CD14-positive monocyte (primary cell): ENCODE measurements at regions not wholly inside any gene's neighbourhood (a gene's known extent, or its start where the extent isn't known, plus 50 kb on each side); places are given as distances from the start of the nearest gene placed in this dataset.

Experiments
- DNase-seq, 3 donors: peaks; one replicate each; pipeline ENCODE4 v3.0.0-alpha.2; 2011 to 2022
- H2AFZ ChIP-seq: 2 replicates; pipeline ENCODE4 v1.6.0; 2012; ENCODE audit warnings: mild to moderate bottlenecking, low read depth, low read length, inconsistent platforms; ENCODE audit not compliant: insufficient read depth, poor library complexity, severe bottlenecking
- H3K27ac ChIP-seq, 2 donors: 1 replicate in 1 of 2; 2 replicates in 1 of 2; pipeline ENCODE4 v1.5.1; 2012 to 2013; ENCODE audit warnings: low read length in 2 of 2, control low read depth in 1 of 2, inconsistent platforms in 1 of 2, low read depth in 1 of 2, mild to moderate bottlenecking in 1 of 2
- H3K27me3 ChIP-seq, 2 donors: one replicate each; pipeline versions ENCODE4 v1.6.0 to v1.6.1; 2011 to 2013; ENCODE audit warnings: low read length in 2 of 2; ENCODE audit not compliant: control insufficient read depth in 2 of 2, insufficient read depth in 2 of 2
- H3K36me3 ChIP-seq, 2 donors: replicated peaks in 1 of 2; 1 replicate in 1 of 2; 2 replicates in 1 of 2; pipeline versions ENCODE4 v1.5.1 to v1.6.1; 2012 to 2013; ENCODE audit warnings: low read length in 2 of 2, control low read depth in 1 of 2, inconsistent platforms in 1 of 2, mild to moderate bottlenecking in 1 of 2; ENCODE audit not compliant: insufficient read depth in 2 of 2, control insufficient read depth in 1 of 2
- H3K4me1 ChIP-seq, 2 donors: 1 replicate in 1 of 2; 2 replicates in 1 of 2; pipeline versions ENCODE4 v1.5.1 to v1.6.1; 2012 to 2013; ENCODE audit warnings: low read length in 2 of 2, control low read depth in 1 of 2, inconsistent platforms in 1 of 2, mild to moderate bottlenecking in 1 of 2, moderate library complexity in 1 of 2; ENCODE audit not compliant: insufficient read depth in 2 of 2, control insufficient read depth in 1 of 2
- H3K4me2 ChIP-seq: replicated peaks from 2 replicates; pipeline ENCODE3; 2012; ENCODE audit warnings: low read length, moderate library complexity, mild to moderate bottlenecking; ENCODE audit not compliant: poor library complexity, severe bottlenecking; ENCODE audit errors: extremely low read depth
- H3K4me3 ChIP-seq, 3 experiments: fragments of 200-600 bp in 1 of 3; sonication (generic) in 1 of 3; replicated peaks in 1 of 3; 1 replicate in 2 of 3; 2 replicates in 1 of 3; pipeline ENCODE4 v1.5.1; 2011 to 2013; ENCODE audit warnings: low read length in 3 of 3, mild to moderate bottlenecking in 3 of 3, control low read depth in 2 of 3, low read depth in 2 of 3, inconsistent platforms in 1 of 3, moderate library complexity in 1 of 3
- H3K79me2 ChIP-seq: 2 replicates; pipeline ENCODE4 v1.6.0; 2012; ENCODE audit warnings: mild to moderate bottlenecking, control low read depth, inconsistent platforms, low read length, moderate library complexity; ENCODE audit not compliant: insufficient read depth
- H3K9ac ChIP-seq: 2 replicates; pipeline ENCODE4 v1.6.0; 2017; ENCODE audit warnings: low read length, mild to moderate bottlenecking; ENCODE audit not compliant: insufficient read depth, poor library complexity, severe bottlenecking
- H3K9me3 ChIP-seq, 2 donors: replicated peaks in 1 of 2; 1 replicate in 1 of 2; 2 replicates in 1 of 2; pipeline versions ENCODE4 v1.5.1 to v1.6.1; 2012 to 2013; ENCODE audit warnings: low read length in 2 of 2, control low read depth in 1 of 2; ENCODE audit not compliant: control insufficient read depth in 1 of 2, insufficient read depth in 1 of 2
- H4K20me1 ChIP-seq: 2 replicates; pipeline ENCODE4 v1.6.0; 2012; ENCODE audit warnings: mild to moderate bottlenecking, low read length, control low read depth, moderate library complexity; ENCODE audit not compliant: insufficient read depth
- H3K27ac Mint-ChIP-seq, 7 donors: one replicate each; pipeline ENCODE4 v1.8.0; 2020; ENCODE audit warnings: mild to moderate bottlenecking in 7 of 7, mixed read lengths in 7 of 7, moderate library complexity in 6 of 7, inconsistent platforms in 2 of 7
- H3K27me3 Mint-ChIP-seq, 3 donors: one replicate each; pipeline ENCODE4 v1.8.0; 2021 to 2022; ENCODE audit warnings: low read depth in 3 of 3, mild to moderate bottlenecking in 3 of 3, mixed read lengths in 3 of 3, moderate library complexity in 3 of 3, inconsistent platforms in 1 of 3
- H3K36me3 Mint-ChIP-seq, 2 donors: one replicate each; pipeline ENCODE4 v1.8.0; 2020; ENCODE audit warnings: mixed read lengths in 2 of 2, inconsistent platforms in 1 of 2, mild to moderate bottlenecking in 1 of 2
- H3K4me1 Mint-ChIP-seq: one replicate; pipeline ENCODE4 v1.8.0; 2020; ENCODE audit warnings: mild to moderate bottlenecking, mixed read lengths
- H3K4me3 Mint-ChIP-seq, 2 donors: one replicate each; pipeline ENCODE4 v1.8.0; 2020; ENCODE audit warnings: mild to moderate bottlenecking in 2 of 2, mixed read lengths in 2 of 2, moderate library complexity in 1 of 2
- H3K9me3 Mint-ChIP-seq, 7 donors: one replicate each; pipeline ENCODE4 v1.8.0; 2020 to 2022; ENCODE audit warnings: mixed read lengths in 7 of 7, mild to moderate bottlenecking in 6 of 7, moderate library complexity in 6 of 7, inconsistent platforms in 2 of 7
- whole genome bisulfite sequencing: methylation state at CpG from one replicate; pipeline ENCODE4 v1.1.5; 2013; ENCODE audit warnings: missing lambda C conversion rate; ENCODE audit not compliant: insufficient coverage; 5-methylcytosine and 5-hydroxymethylcytosine counted together
- intact Hi-C, 2 donors: fragments of 100-400 bp; cut with micrococcal nuclease; formaldehyde crosslinking; loops; one replicate each; pipeline versions ENCODE4 v1.15.0 to v1.15.1; 2023
- TF ChIP-seq, protein P1 (sequence below): fragments of 200-600 bp; IDR thresholded peaks from one replicate; pipeline ENCODE4 v1.8.0; 2022; ENCODE audit warnings: antibody characterized with exemption, mild to moderate bottlenecking

DNA sequence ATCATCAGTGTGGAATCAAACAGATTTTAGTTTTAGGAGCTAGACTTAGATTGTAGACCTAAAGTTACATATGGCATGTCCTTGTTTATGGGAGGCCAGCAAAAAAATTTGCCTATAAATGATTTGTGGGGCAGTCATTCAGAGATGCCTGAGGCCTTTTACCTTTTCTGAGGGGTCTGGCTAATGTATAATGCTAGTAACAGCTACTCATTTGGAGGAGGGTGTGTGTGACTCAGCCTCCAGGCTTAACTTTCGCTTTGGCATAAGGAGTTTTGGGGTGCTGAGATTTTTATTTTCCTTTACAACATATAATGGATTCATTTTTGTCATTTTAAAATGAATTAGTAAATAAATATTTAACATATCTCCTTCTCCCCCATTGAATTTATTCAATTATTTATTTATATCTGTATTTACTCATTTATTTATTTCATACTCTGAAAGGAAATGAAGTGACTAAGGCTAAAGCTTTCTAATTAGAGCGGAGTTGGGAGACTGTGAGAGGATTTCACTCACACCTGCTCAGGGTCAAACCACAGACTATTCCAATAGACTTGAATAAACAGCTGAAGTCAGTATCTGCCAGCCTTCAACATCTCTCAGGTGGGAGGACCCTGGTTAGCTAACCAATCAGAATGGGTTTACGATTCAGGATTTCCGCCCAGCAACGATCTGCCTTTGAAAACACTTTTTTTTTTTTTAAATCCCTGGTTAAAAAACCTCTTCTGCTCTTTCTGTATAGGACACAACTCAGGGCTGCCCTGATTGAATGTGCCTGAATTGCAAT lies 487.5 kb upstream of the SGCD start:
- Mint-ChIP-seq H3K36me3 (no peaks in the 10 kb centered on the region), H3K9me3 (peaks cover 0 to 5% (median 1%) of the 10 kb centered on the region in 7 donors), H3K4me1 (no peaks in the 10 kb centered on the region), H3K27ac (no peak overlapping the region), H3K27me3 (peaks cover 0 to 2% (median 0%) of the 10 kb centered on the region in 3 donors), H3K4me3 (no peak overlapping the region)
- no peaks in the 10 kb centered on the region for H3K27me3 ChIP-seq
- no peaks in the 10 kb centered on the region for H4K20me1 ChIP-seq
- WGBS: no CpG with 5 or more reads among the region's 5 CpGs
- H2AFZ ChIP-seq: no peak overlapping the region
- H3K4me1 ChIP-seq: no peaks in the 10 kb centered on the region
- intact Hi-C loops: no loop called here
- TF ChIP-seq, protein P1, sequence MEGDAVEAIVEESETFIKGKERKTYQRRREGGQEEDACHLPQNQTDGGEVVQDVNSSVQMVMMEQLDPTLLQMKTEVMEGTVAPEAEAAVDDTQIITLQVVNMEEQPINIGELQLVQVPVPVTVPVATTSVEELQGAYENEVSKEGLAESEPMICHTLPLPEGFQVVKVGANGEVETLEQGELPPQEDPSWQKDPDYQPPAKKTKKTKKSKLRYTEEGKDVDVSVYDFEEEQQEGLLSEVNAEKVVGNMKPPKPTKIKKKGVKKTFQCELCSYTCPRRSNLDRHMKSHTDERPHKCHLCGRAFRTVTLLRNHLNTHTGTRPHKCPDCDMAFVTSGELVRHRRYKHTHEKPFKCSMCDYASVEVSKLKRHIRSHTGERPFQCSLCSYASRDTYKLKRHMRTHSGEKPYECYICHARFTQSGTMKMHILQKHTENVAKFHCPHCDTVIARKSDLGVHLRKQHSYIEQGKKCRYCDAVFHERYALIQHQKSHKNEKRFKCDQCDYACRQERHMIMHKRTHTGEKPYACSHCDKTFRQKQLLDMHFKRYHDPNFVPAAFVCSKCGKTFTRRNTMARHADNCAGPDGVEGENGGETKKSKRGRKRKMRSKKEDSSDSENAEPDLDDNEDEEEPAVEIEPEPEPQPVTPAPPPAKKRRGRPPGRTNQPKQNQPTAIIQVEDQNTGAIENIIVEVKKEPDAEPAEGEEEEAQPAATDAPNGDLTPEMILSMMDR: no peak
- no peak overlapping the region for H3K4me2 ChIP-seq
- no peak overlapping the region for H3K27ac ChIP-seq
- no peaks in the 10 kb centered on the region for H3K9me3 ChIP-seq
- DNase-seq: no peak
- no peaks in the 10 kb centered on the region for H3K79me2 ChIP-seq
- H3K4me3 ChIP-seq: no peak overlapping the region
- no peak overlapping the region for H3K9ac ChIP-seq
- no peaks in the 10 kb centered on the region for H3K36me3 ChIP-seq

DNA sequence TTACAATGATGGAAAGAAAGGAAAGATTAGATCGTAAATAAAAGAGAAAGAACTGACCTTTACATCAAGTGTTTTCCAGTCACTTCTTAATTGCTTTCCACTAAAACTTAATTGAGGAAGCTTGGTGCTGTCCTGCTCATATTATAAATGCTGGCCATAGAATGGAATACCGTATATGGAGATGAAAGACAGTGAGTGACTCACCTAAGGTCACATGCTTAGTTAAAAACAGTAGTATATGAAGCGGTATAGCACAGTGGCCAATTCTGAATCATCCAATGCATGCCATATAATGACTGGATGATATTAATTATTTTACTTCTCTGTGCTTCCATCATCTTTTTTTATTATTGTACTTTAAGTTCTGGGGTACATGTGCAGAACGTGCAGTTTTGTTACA lies 482.4 kb upstream of the SGCD start:
- H2AFZ ChIP-seq: no peak overlapping the region
- Mint-ChIP-seq H3K27me3 (peaks cover 0 to 2% (median 0%) of the 10 kb centered on the region in 3 donors), H3K36me3 (no peaks in the 10 kb centered on the region), H3K4me1 (no peaks in the 10 kb centered on the region), H3K4me3 (no peak overlapping the region), H3K9me3 (peaks cover 0 to 3% (median 0%) of the 10 kb centered on the region in 7 donors), H3K27ac (no peak overlapping the region)
- H3K4me3 ChIP-seq: no peak overlapping the region
- H3K27ac ChIP-seq: no peak overlapping the region
- TF ChIP-seq, protein P1: no peak
- no CpG with 5 or more reads among the region's 4 CpGs for WGBS
- H3K9me3 ChIP-seq: no peaks in the 10 kb centered on the region
- no peaks in the 10 kb centered on the region for H3K27me3 ChIP-seq
- H3K36me3 ChIP-seq: no peaks in the 10 kb centered on the region
- no peaks in the 10 kb centered on the region for H3K4me1 ChIP-seq
- no peak overlapping the region for H3K4me2 ChIP-seq
- intact Hi-C loops: no loop called here
- no peaks in the 10 kb centered on the region for H4K20me1 ChIP-seq
- H3K79me2 ChIP-seq: no peaks in the 10 kb centered on the region
- no peak overlapping the region for H3K9ac ChIP-seq
- no peak for DNase-seq
